Fibroblast of lung (primary cell): ENCODE measurements at regions not wholly inside any gene's neighbourhood (a gene's known extent, or its start where the extent isn't known, plus 50 kb on each side); places are given as distances from the start of the nearest gene placed in this dataset.

Experiments
- CTCF ChIP-seq, 2 donors: IDR thresholded peaks in 1 of 2; conservative IDR thresholded peaks in 1 of 2; 1 replicate in 1 of 2; 2 replicates in 1 of 2; pipeline ENCODE4 v1.5.1; 2011 to 2012; ENCODE audit warnings: low read length in 2 of 2, control low read depth in 1 of 2, inconsistent platforms in 1 of 2, low read depth in 1 of 2, mild to moderate bottlenecking in 1 of 2
- EZH2 ChIP-seq: IDR thresholded peaks from 2 replicates; pipeline ENCODE4 v1.5.1; 2012; ENCODE audit warnings: low read length, control low read depth, mild to moderate bottlenecking; ENCODE audit errors: missing control alignments

- no peak for TF ChIP-seq CTCF (conservative IDR thresholded peaks at IDR 0.05 in 1 of 2, IDR thresholded peaks at IDR 0.05 in 1 of 2; ENCODE audit: low read depth in 1 of 2, low read length in 2 of 2)
- TF ChIP-seq EZH2: no peak
Measured at GRCh38 chr3:18121020-18121419, 304.1 kb downstream of the SATB1 start.
